WTC11 (cell line): ENCODE measurements at regions not wholly inside any gene's neighbourhood (a gene's known extent, or its start where the extent isn't known, plus 50 kb on each side); places are given as distances from the start of the nearest gene placed in this dataset.

Experiments
- ATAC-seq: fragments of 200-7000 bp; cut with Tn5 transposase; 2 replicates; pipeline ENCODE4 v1.10.0; 2021; ENCODE audit warnings: mild to moderate bottlenecking, moderate library complexity
- CTCF ChIA-PET: fragments of 300-600 bp; sonication (Branson Sonifier 250); formaldehyde crosslinking; loops from one replicate; lab custom pipeline; 2021; ENCODE audit warnings: antibody characterized with exemption; lab: Charles Lee
- POLR2A ChIA-PET: fragments of 350-600 bp; sonication (Branson Sonifier 250); formaldehyde crosslinking; loops from one replicate; lab custom pipeline; 2021; ENCODE audit warnings: antibody characterized with exemption; lab: Charles Lee
- DNase-seq: peaks from one replicate; pipeline ENCODE4 v3.0.0; 2021; ENCODE audit warnings: low spot score
- H3K27ac Mint-ChIP-seq: 2 replicates; pipeline ENCODE4 v1.8.0; 2021; ENCODE audit warnings: mixed read lengths
- H3K27me3 Mint-ChIP-seq: 2 replicates; pipeline ENCODE4 v1.8.0; 2021; ENCODE audit warnings: low read depth, mild to moderate bottlenecking, moderate library complexity, mixed read lengths
- H3K36me3 Mint-ChIP-seq: 2 replicates; pipeline ENCODE4 v1.8.0; 2021; ENCODE audit warnings: mixed read lengths
- H3K4me1 Mint-ChIP-seq: 2 replicates; pipeline ENCODE4 v1.8.0; 2022; ENCODE audit warnings: mixed read lengths
- H3K4me3 Mint-ChIP-seq: 2 replicates; pipeline ENCODE4 v1.8.0; 2021; ENCODE audit warnings: mild to moderate bottlenecking, moderate library complexity, mixed read lengths
- H3K9me3 Mint-ChIP-seq: 2 replicates; pipeline ENCODE4 v1.8.0; 2021; ENCODE audit warnings: mixed read lengths
- AR ChIP-seq: fragments of 250-450 bp; sonication (Bioruptor Pico); IDR thresholded peaks from 2 replicates; pipeline ENCODE4 v1.9.0; 2021; ENCODE audit warnings: mild to moderate bottlenecking
- CREB1 ChIP-seq: sonication (generic); formaldehyde crosslinking; IDR thresholded peaks from 2 replicates; pipeline ENCODE4 v1.8.0; 2023; ENCODE audit warnings: mild to moderate bottlenecking, missing genetic modification reagents
- ERG ChIP-seq: fragments of 250-450 bp; sonication (Bioruptor Pico); IDR thresholded peaks from 2 replicates; pipeline ENCODE4 v1.8.0; 2021; ENCODE audit warnings: mild to moderate bottlenecking
- ETV6 ChIP-seq: sonication (generic); formaldehyde crosslinking; IDR thresholded peaks from 2 replicates; pipeline ENCODE4 v1.8.1; 2022; ENCODE audit warnings: mild to moderate bottlenecking, missing genetic modification reagents
- FOXK1 ChIP-seq: sonication (generic); formaldehyde crosslinking; IDR thresholded peaks from 2 replicates; pipeline ENCODE4 v1.8.0; 2022; ENCODE audit warnings: mild to moderate bottlenecking, moderate library complexity, missing genetic modification reagents
- HMGA2 ChIP-seq: fragments of 250-450 bp; sonication (Bioruptor Pico); IDR thresholded peaks from 2 replicates; pipeline ENCODE4 v1.4.0; 2021; ENCODE audit warnings: mild to moderate bottlenecking, moderate library complexity
- MYBL2 ChIP-seq: sonication (generic); formaldehyde crosslinking; IDR thresholded peaks from 2 replicates; pipeline ENCODE4 v1.8.1; 2023; ENCODE audit warnings: mild to moderate bottlenecking, moderate library complexity, missing genetic modification reagents
- NFATC4 ChIP-seq: fragments of 250-450 bp; sonication (Bioruptor Pico); IDR thresholded peaks from 2 replicates; pipeline ENCODE4 v1.9.0; 2021; ENCODE audit warnings: mild to moderate bottlenecking
- NR2C2 ChIP-seq: sonication (generic); formaldehyde crosslinking; IDR thresholded peaks from 2 replicates; pipeline ENCODE4 v1.8.0; 2022; ENCODE audit warnings: mild to moderate bottlenecking, missing genetic modification reagents
- PRDM15 ChIP-seq: sonication (generic); formaldehyde crosslinking; IDR thresholded peaks from 2 replicates; pipeline ENCODE4 v1.8.0; 2022; ENCODE audit warnings: missing genetic modification reagents
- PRRX2 ChIP-seq: fragments of 250-450 bp; sonication (Bioruptor Pico); IDR thresholded peaks from 2 replicates; pipeline ENCODE4 v1.8.0; 2021; ENCODE audit warnings: mild to moderate bottlenecking
- TCF7 ChIP-seq: sonication (generic); formaldehyde crosslinking; IDR thresholded peaks from 2 replicates; pipeline ENCODE4 v1.8.0; 2022; ENCODE audit warnings: mild to moderate bottlenecking, low read depth, missing genetic modification reagents, moderate library complexity
- USF1 ChIP-seq: sonication (generic); formaldehyde crosslinking; IDR thresholded peaks from 2 replicates; pipeline ENCODE4 v1.8.0; 2022; ENCODE audit warnings: mild to moderate bottlenecking, missing genetic modification reagents
- ZBTB43 ChIP-seq: sonication (generic); formaldehyde crosslinking; IDR thresholded peaks from 2 replicates; pipeline ENCODE4 v1.8.1; 2023; ENCODE audit warnings: mild to moderate bottlenecking, missing genetic modification reagents
- ZNF263 ChIP-seq: sonication (generic); formaldehyde crosslinking; IDR thresholded peaks from 2 replicates; pipeline ENCODE4 v1.8.1; 2022; ENCODE audit warnings: low read depth, mild to moderate bottlenecking, moderate library complexity, missing genetic modification reagents
- ZNF317 ChIP-seq: sonication (generic); formaldehyde crosslinking; IDR thresholded peaks from 2 replicates; pipeline ENCODE4 v1.8.1; 2023; ENCODE audit warnings: low read depth, mild to moderate bottlenecking, moderate library complexity, missing genetic modification reagents, borderline replicate concordance
- ZSCAN18 ChIP-seq: fragments of 250-450 bp; sonication (Bioruptor Pico); IDR thresholded peaks from 2 replicates; pipeline ENCODE4 v2.1.2; 2022; ENCODE audit warnings: mild to moderate bottlenecking, moderate library complexity
- TF ChIP-seq, protein P1 (sequence below): fragments of 250-450 bp; sonication (Bioruptor Pico); IDR thresholded peaks from 2 replicates; pipeline ENCODE4 v1.9.0; 2021; ENCODE audit warnings: mild to moderate bottlenecking
- TF ChIP-seq, protein P2 (sequence below): sonication (generic); formaldehyde crosslinking; IDR thresholded peaks from 2 replicates; pipeline ENCODE4 v1.8.0; 2023; ENCODE audit warnings: missing genetic modification reagents

DNA sequence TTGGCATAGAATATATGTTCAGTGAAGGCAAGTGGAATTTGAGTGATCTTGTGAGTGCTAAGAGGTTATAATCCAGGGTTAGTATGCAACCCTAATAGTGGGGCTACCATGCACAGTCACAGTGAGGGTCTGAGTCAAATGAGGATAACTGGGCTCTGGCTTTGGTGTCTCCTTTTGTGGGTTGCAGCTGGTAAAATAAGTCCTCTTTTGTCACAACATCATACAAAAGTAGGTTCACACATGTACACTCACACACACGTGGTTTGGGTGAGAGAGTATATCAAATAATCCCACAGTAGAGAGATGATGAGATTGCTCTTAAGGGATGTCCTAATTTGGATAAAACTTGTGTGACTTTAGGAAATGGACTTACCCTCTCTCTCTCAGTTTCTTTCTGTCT is 79.6 kb upstream of the EOLA2 start:
- no peak overlapping the region for H3K4me3 Mint-ChIP-seq
- H3K9me3 Mint-ChIP-seq, result no peaks in the 10 kb centered on the region
- ChIA-PET CTCF (no interaction called here), POLR2A (no interaction called here)
- no peaks in the 10 kb centered on the region for H3K27me3 Mint-ChIP-seq
- no peak overlapping the region for H3K27ac Mint-ChIP-seq
- ATAC-seq (no peak), DNase-seq (no peak)
- TF ChIP-seq ETV6 (CRISPR knock-in tag) (no peak), ERG (CRISPR knock-in tag) (no peak), CREB1 (CRISPR knock-in tag) (no peak), MYBL2 (CRISPR knock-in tag) (no peak), ZNF263 (CRISPR knock-in tag) (no peak), ZNF317 (no peak), FOXK1 (CRISPR knock-in tag) (no peak), USF1 (no peak)
- no peaks in the 10 kb centered on the region for H3K4me1 Mint-ChIP-seq
- no peaks in the 10 kb centered on the region for H3K36me3 Mint-ChIP-seq

- CTCF ChIA-PET, result no interaction called here
- H3K27me3 Mint-ChIP-seq, result no peaks in the 10 kb centered on the region
- POLR2A ChIA-PET, result no interaction called here
- ATAC-seq (no peak), DNase-seq (no peak)
- no peak overlapping the region for H3K27ac Mint-ChIP-seq
- H3K9me3 Mint-ChIP-seq, result no peaks in the 10 kb centered on the region
- no peaks in the 10 kb centered on the region for H3K4me1 Mint-ChIP-seq
- no peak overlapping the region for H3K4me3 Mint-ChIP-seq
- no peak for TF ChIP-seq HMGA2 (CRISPR knock-in tag)
- TF ChIP-seq NFATC4 (CRISPR knock-in tag), result no peak
- TF ChIP-seq AR (CRISPR knock-in tag), result no peak
- no peak for TF ChIP-seq ZSCAN18 (CRISPR knock-in tag)
- no peak for TF ChIP-seq PRDM15 (CRISPR knock-in tag)
- TF ChIP-seq, protein P1, sequence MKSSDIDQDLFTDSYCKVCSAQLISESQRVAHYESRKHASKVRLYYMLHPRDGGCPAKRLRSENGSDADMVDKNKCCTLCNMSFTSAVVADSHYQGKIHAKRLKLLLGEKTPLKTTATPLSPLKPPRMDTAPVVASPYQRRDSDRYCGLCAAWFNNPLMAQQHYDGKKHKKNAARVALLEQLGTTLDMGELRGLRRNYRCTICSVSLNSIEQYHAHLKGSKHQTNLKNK, result no peak
- TF ChIP-seq, protein P2, sequence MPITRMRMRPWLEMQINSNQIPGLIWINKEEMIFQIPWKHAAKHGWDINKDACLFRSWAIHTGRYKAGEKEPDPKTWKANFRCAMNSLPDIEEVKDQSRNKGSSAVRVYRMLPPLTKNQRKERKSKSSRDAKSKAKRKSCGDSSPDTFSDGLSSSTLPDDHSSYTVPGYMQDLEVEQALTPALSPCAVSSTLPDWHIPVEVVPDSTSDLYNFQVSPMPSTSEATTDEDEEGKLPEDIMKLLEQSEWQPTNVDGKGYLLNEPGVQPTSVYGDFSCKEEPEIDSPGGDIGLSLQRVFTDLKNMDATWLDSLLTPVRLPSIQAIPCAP (CRISPR knock-in tag), result no peak
- no peak for TF ChIP-seq NR2C2 (CRISPR knock-in tag)
- no peak for TF ChIP-seq TCF7 (CRISPR knock-in tag)
- TF ChIP-seq ETV6 (CRISPR knock-in tag), result no peak
- TF ChIP-seq ZBTB43, result no peak
- no peak for TF ChIP-seq PRRX2 (CRISPR knock-in tag)
- no peaks in the 10 kb centered on the region for H3K36me3 Mint-ChIP-seq
These were observed 80.7 kb upstream of the EOLA2 start for GRCh38 chrX:150018931-150019361.
